ENCODE measurements at regions not wholly inside any gene's neighbourhood (a gene's known extent, or its start where the extent isn't known, plus 50 kb on each side); places are given as distances from the start of the nearest gene placed in this dataset.

GRCh38 chr5:91955610-91956009 lies 572.5 kb upstream of the ARRDC3 start:
- H3K27me3 ChIP-seq (ENCODE audit: insufficient read depth, low read length, poor library complexity, severe bottlenecking): no peaks in the 10 kb centered on the region
- H3K79me2 ChIP-seq (ENCODE audit: insufficient read depth, low read length): no peaks in the 10 kb centered on the region
- no peak overlapping the region for H2AFZ ChIP-seq (ENCODE audit: low read length)
- H4K20me1 ChIP-seq (ENCODE audit: insufficient read depth, low read length, poor library complexity, severe bottlenecking): no peaks in the 10 kb centered on the region
- TF ChIP-seq CTCF (conservative IDR thresholded peaks at IDR 0.05; ENCODE audit: low read length): no peak
- no peak for TF ChIP-seq EZH2phosphoT487 (IDR thresholded peaks at IDR 0.05; ENCODE audit: borderline replicate concordance)
- no peaks in the 10 kb centered on the region for H3K36me3 ChIP-seq (ENCODE audit: insufficient read depth, low read length)
- H3K4me2 ChIP-seq (ENCODE audit: low read depth, low read length, poor library complexity, severe bottlenecking): no peak overlapping the region
- no peaks in the 10 kb centered on the region for H3F3A ChIP-seq (ENCODE audit: low read depth)
- H3K9me2 ChIP-seq (replicated peaks; ENCODE audit: low read depth, low read length): no peaks in the 10 kb centered on the region
- no peaks in the 10 kb centered on the region for H3K4me1 ChIP-seq (ENCODE audit: insufficient read depth, low read length, poor library complexity, severe bottlenecking)
- no peak overlapping the region for H3K9ac ChIP-seq (ENCODE audit: low read depth, low read length, poor library complexity, severe bottlenecking)
- H3K4me3 ChIP-seq (ENCODE audit: low read length, poor library complexity, severe bottlenecking): no peak overlapping the region
- no peaks in the 10 kb centered on the region for H3K9me3 ChIP-seq (ENCODE audit: insufficient read depth, low read depth, low read length)

GRCh38 chr5:91954136-91954535 lies 571.0 kb upstream of the ARRDC3 start:
- Histone ChIP-seq H3K4me3 (ENCODE audit: low read length, poor library complexity, severe bottlenecking) (no peak overlapping the region), H3K27me3 (ENCODE audit: insufficient read depth, low read length, poor library complexity, severe bottlenecking) (no peaks in the 10 kb centered on the region), H3K9ac (ENCODE audit: low read depth, low read length, poor library complexity, severe bottlenecking) (no peak overlapping the region), H3K79me2 (ENCODE audit: insufficient read depth, low read length) (no peaks in the 10 kb centered on the region), H3K4me2 (ENCODE audit: low read depth, low read length, poor library complexity, severe bottlenecking) (no peak overlapping the region), H3K4me1 (ENCODE audit: insufficient read depth, low read length, poor library complexity, severe bottlenecking) (no peaks in the 10 kb centered on the region), H3K9me2 (replicated peaks; ENCODE audit: low read depth, low read length) (no peaks in the 10 kb centered on the region), H3K36me3 (ENCODE audit: insufficient read depth, low read length) (no peaks in the 10 kb centered on the region), H3K9me3 (ENCODE audit: insufficient read depth, low read depth, low read length) (no peaks in the 10 kb centered on the region), H3F3A (ENCODE audit: low read depth) (no peaks in the 10 kb centered on the region), H4K20me1 (ENCODE audit: insufficient read depth, low read length, poor library complexity, severe bottlenecking) (no peaks in the 10 kb centered on the region), H2AFZ (ENCODE audit: low read length) (no peak overlapping the region)
- TF ChIP-seq CTCF (conservative IDR thresholded peaks at IDR 0.05; ENCODE audit: low read length): no peak
- no peak for TF ChIP-seq EZH2phosphoT487 (IDR thresholded peaks at IDR 0.05; ENCODE audit: borderline replicate concordance)

- no peaks in the 10 kb centered on the region for H3K9me2 ChIP-seq (replicated peaks; ENCODE audit: low read depth, low read length)
- no peaks in the 10 kb centered on the region for H3K4me1 ChIP-seq (ENCODE audit: insufficient read depth, low read length, poor library complexity, severe bottlenecking)
- no peaks in the 10 kb centered on the region for H3K27me3 ChIP-seq (ENCODE audit: insufficient read depth, low read length, poor library complexity, severe bottlenecking)
- TF ChIP-seq CTCF (conservative IDR thresholded peaks at IDR 0.05; ENCODE audit: low read length): no peak
- no peak for TF ChIP-seq EZH2phosphoT487 (IDR thresholded peaks at IDR 0.05; ENCODE audit: borderline replicate concordance)
- no peaks in the 10 kb centered on the region for H4K20me1 ChIP-seq (ENCODE audit: insufficient read depth, low read length, poor library complexity, severe bottlenecking)
- H3K9ac ChIP-seq (ENCODE audit: low read depth, low read length, poor library complexity, severe bottlenecking): no peak overlapping the region
- no peaks in the 10 kb centered on the region for H3K9me3 ChIP-seq (ENCODE audit: insufficient read depth, low read depth, low read length)
- no peak overlapping the region for H2AFZ ChIP-seq (ENCODE audit: low read length)
- no peaks in the 10 kb centered on the region for H3F3A ChIP-seq (ENCODE audit: low read depth)
- H3K4me2 ChIP-seq (ENCODE audit: low read depth, low read length, poor library complexity, severe bottlenecking): no peak overlapping the region
- H3K4me3 ChIP-seq (ENCODE audit: low read length, poor library complexity, severe bottlenecking): no peak overlapping the region
- no peaks in the 10 kb centered on the region for H3K79me2 ChIP-seq (ENCODE audit: insufficient read depth, low read length)
- no peaks in the 10 kb centered on the region for H3K36me3 ChIP-seq (ENCODE audit: insufficient read depth, low read length)
Observed at GRCh38 chr5:91950328-91950727, 567.2 kb upstream of the ARRDC3 start.

Data from Loucy (cell line).